Spleen (tissue), 11 donors: ENCODE measurements at regions not wholly inside any gene's neighbourhood (a gene's known extent, or its start where the extent isn't known, plus 50 kb on each side); places are given as distances from the start of the nearest gene placed in this dataset.

Experiments used
- DNase-seq: peaks from one replicate; pipeline ENCODE4 v3.0.0-alpha.2; 2020
- H3K27ac ChIP-seq, 8 donors: fragments of 200-600 bp; sonication (generic) in 7 of 8; 1 replicate in 4 of 8; 2 replicates in 4 of 8; pipeline versions ENCODE4 v1.5.0 to v1.8.0; 2016 to 2021; ENCODE audit warnings: inconsistent platforms in 4 of 8, mild to moderate bottlenecking in 4 of 8, moderate library complexity in 1 of 8
- H3K27me3 ChIP-seq, 7 donors: fragments of 200-600 bp; sonication (generic) in 6 of 7; replicated peaks in 1 of 7; 1 replicate in 4 of 7; 2 replicates in 3 of 7; pipeline versions ENCODE4 v1.5.0 to v1.8.0; 2016 to 2021; ENCODE audit warnings: inconsistent platforms in 3 of 7, mild to moderate bottlenecking in 1 of 7
- H3K36me3 ChIP-seq, 6 donors: fragments of 200-600 bp; sonication (generic) in 5 of 6; 1 replicate in 4 of 6; 2 replicates in 2 of 6; pipeline versions ENCODE4 v1.5.0 to v1.8.0; 2016 to 2021; ENCODE audit warnings: inconsistent platforms in 2 of 6
- H3K4me1 ChIP-seq, 6 donors: fragments of 200-600 bp; sonication (generic) in 5 of 6; 1 replicate in 3 of 6; 2 replicates in 3 of 6; pipeline versions ENCODE4 v1.5.0 to v1.8.0; 2016 to 2021; ENCODE audit warnings: inconsistent platforms in 3 of 6
- H3K4me3 ChIP-seq, 8 donors: fragments of 200-600 bp; sonication (generic) in 7 of 8; 1 replicate in 4 of 8; 2 replicates in 4 of 8; pipeline versions ENCODE4 v1.5.0 to v1.8.0; 2016 to 2021; ENCODE audit warnings: inconsistent platforms in 4 of 8, mild to moderate bottlenecking in 4 of 8, moderate library complexity in 2 of 8
- H3K9me3 ChIP-seq, 8 donors: fragments of 200-600 bp; sonication (generic) in 7 of 8; 1 replicate in 4 of 8; 2 replicates in 4 of 8; pipeline versions ENCODE4 v1.5.0 to v1.8.0; 2016 to 2021; ENCODE audit warnings: inconsistent platforms in 4 of 8
- CTCF ChIP-seq, 11 experiments: fragments of 200-600 bp in 7 of 11; fragments of 450-650 bp in 4 of 11; sonication (generic) in 4 of 11; IDR thresholded peaks in 8 of 11; conservative IDR thresholded peaks in 3 of 11; 1 replicate in 7 of 11; 2 replicates in 4 of 11; pipeline versions ENCODE4 v1.4.0 to v1.8.0; 2016 to 2021; ENCODE audit warnings: antibody characterized with exemption in 11 of 11, inconsistent platforms in 4 of 11, mild to moderate bottlenecking in 1 of 11
- POLR2A ChIP-seq, 3 donors: fragments of 450-650 bp; IDR thresholded peaks; one replicate each; pipeline ENCODE4 v1.5.1; 2017; ENCODE audit warnings: antibody characterized with exemption in 3 of 3, mild to moderate bottlenecking in 1 of 3
- POLR2AphosphoS5 ChIP-seq, 3 donors: sonication (generic); formaldehyde crosslinking; IDR thresholded peaks; one replicate each; pipeline ENCODE4 v1.5.1; 2017; ENCODE audit warnings: antibody characterized with exemption in 3 of 3
- WGBS, 5 donors: extraction: QIAGEN DNeasy Blood & Tissue Kit in 3 of 5; methylation state at CpG; one replicate each; pipeline versions ENCODE4 v1.1.5 to v1.1.7; 2013 to 2018; 5-methylcytosine and 5-hydroxymethylcytosine counted together
- intact Hi-C: fragments of 100-400 bp; cut with DNase I; formaldehyde crosslinking; loops from one replicate; pipeline ENCODE4 v1.15.0; 2023; ENCODE audit warnings: low total_unique reads
- donor health status: healthy with polysubstance abuse.
- donor health status: DM: no; HTN: no; CAD: no; lungs with moderate emphysema.
- donor health status: DM: no; HTN: no; CAD: no.
- donor health status: Bipolar disorder and iron deficiency.
- donor health status: healthy.
- donor health status: DM: no; HTN: no; CAD: no.
- donor health status: DM: yes; HTN: yes; CAD: no.

GRCh38 chr5:2920312-2920711 is 168.8 kb upstream of the IRX2 start:
- intact Hi-C loops, result no loop called here

GRCh38 chr5:2919310-2920018 is 168.0 kb upstream of the IRX2 start:
- WGBS, 5 donors, result 79 to 94% (median 84%) methylated on average over 9 to 11 of the region's 11 CpGs
- DNase-seq, result no peak
- intact Hi-C loops, result no loop called here
- H3K9me3 ChIP-seq, result peaks cover 0 to 68% (median 39%) of the 10 kb centered on the region in 8 donors
- H3K36me3 ChIP-seq, result no peaks in the 10 kb centered on the region
- TF ChIP-seq POLR2AphosphoS5 (IDR thresholded peaks at IDR 0.05), result no peak
- TF ChIP-seq CTCF (IDR thresholded peaks at IDR 0.05 in 8 of 11, conservative IDR thresholded peaks at IDR 0.05 in 3 of 11), result no peak
- TF ChIP-seq POLR2A (IDR thresholded peaks at IDR 0.05), result no peak
- H3K27ac ChIP-seq, result no peak overlapping the region
- H3K4me3 ChIP-seq, result no peak overlapping the region
- no peaks in the 10 kb centered on the region for H3K27me3 ChIP-seq
- no peaks in the 10 kb centered on the region for H3K4me1 ChIP-seq

More at GRCh38 chr5:2920312-2920711, 168.8 kb upstream of the IRX2 start:
- H3K27ac ChIP-seq, result no peak overlapping the region
- H3K4me1 ChIP-seq, result no peaks in the 10 kb centered on the region
- no peak overlapping the region for H3K4me3 ChIP-seq
- DNase-seq, result no peak
- no peaks in the 10 kb centered on the region for H3K36me3 ChIP-seq
- 73 to 87% (median 77%) methylated on average over 5 of the region's 5 CpGs for WGBS, 5 donors
- no peaks in the 10 kb centered on the region for H3K27me3 ChIP-seq
- no peak for TF ChIP-seq POLR2AphosphoS5 (IDR thresholded peaks at IDR 0.05)
- no peak for TF ChIP-seq POLR2A (IDR thresholded peaks at IDR 0.05)
- TF ChIP-seq CTCF (IDR thresholded peaks at IDR 0.05 in 8 of 11, conservative IDR thresholded peaks at IDR 0.05 in 3 of 11), result no peak
- H3K9me3 ChIP-seq, result peaks cover 0 to 61% (median 39%) of the 10 kb centered on the region in 8 donors

- intact Hi-C loops, result no loop called here
- Histone ChIP-seq H3K4me3 (no peak overlapping the region), H3K4me1 (no peaks in the 10 kb centered on the region), H3K9me3 (peaks cover 0 to 67% (median 31%) of the 10 kb centered on the region in 8 donors), H3K27ac (no peak overlapping the region), H3K27me3 (no peaks in the 10 kb centered on the region), H3K36me3 (no peaks in the 10 kb centered on the region)
- no peak for DNase-seq
- no peak for TF ChIP-seq POLR2AphosphoS5 (IDR thresholded peaks at IDR 0.05)
- TF ChIP-seq CTCF (IDR thresholded peaks at IDR 0.05 in 8 of 11, conservative IDR thresholded peaks at IDR 0.05 in 3 of 11), result no peak
- TF ChIP-seq POLR2A (IDR thresholded peaks at IDR 0.05), result no peak
- 85 to 91% (median 87%) methylated on average over 19 of the region's 19 CpGs for WGBS, 5 donors
Measured at GRCh38 chr5:2917524-2917923, 166.0 kb upstream of the IRX2 start.

GRCh38 chr5:2917093-2917492 is 165.6 kb upstream of the IRX2 start:
- TF ChIP-seq POLR2AphosphoS5 (IDR thresholded peaks at IDR 0.05) (no peak), CTCF (IDR thresholded peaks at IDR 0.05 in 8 of 11, conservative IDR thresholded peaks at IDR 0.05 in 3 of 11) (no peak), POLR2A (IDR thresholded peaks at IDR 0.05) (no peak)
- Histone ChIP-seq H3K27me3 (no peaks in the 10 kb centered on the region), H3K9me3 (peaks cover 0 to 63% (median 28%) of the 10 kb centered on the region in 8 donors), H3K4me3 (no peak overlapping the region), H3K27ac (no peak overlapping the region), H3K36me3 (no peaks in the 10 kb centered on the region), H3K4me1 (no peaks in the 10 kb centered on the region)
- intact Hi-C loops, result no loop called here
- 90 to 93% (median 92%) methylated on average over 16 of the region's 16 CpGs for WGBS, 5 donors
- DNase-seq, result no peak
